Natural killer cell (primary cell): ENCODE measurements at regions not wholly inside any gene's neighbourhood (a gene's known extent, or its start where the extent isn't known, plus 50 kb on each side); places are given as distances from the start of the nearest gene placed in this dataset.

Source experiments
- ATAC-seq, 3 donors: fragments of 150-1000 bp in 2 of 3; fragments of 200-7000 bp in 1 of 3; cut with Tn5 transposase; 1 replicate in 1 of 3; 2 replicates in 2 of 3; pipeline ENCODE4 v1.10.0; 2021; ENCODE audit warnings: mild to moderate bottlenecking in 2 of 3, moderate library complexity in 2 of 3
- DNase-seq, 2 donors: peaks; one replicate each; pipeline versions ENCODE4 v3.0.0 to v3.0.0-alpha.2; 2013 to 2021; ENCODE audit warnings: mixed read lengths in 1 of 2
- H3K27ac ChIP-seq: one replicate; pipeline ENCODE4 v1.5.1; 2013; ENCODE audit warnings: mild to moderate bottlenecking, low read length
- H3K27me3 ChIP-seq: one replicate; pipeline ENCODE4 v1.6.1; 2013; ENCODE audit warnings: low read length; ENCODE audit not compliant: control insufficient read depth, insufficient read depth
- H3K36me3 ChIP-seq: one replicate; pipeline ENCODE4 v1.6.1; 2013; ENCODE audit warnings: low read length; ENCODE audit not compliant: control insufficient read depth, insufficient read depth
- H3K4me1 ChIP-seq: one replicate; pipeline ENCODE4 v1.6.1; 2013; ENCODE audit warnings: low read length; ENCODE audit not compliant: control insufficient read depth, insufficient read depth
- H3K4me3 ChIP-seq: one replicate; pipeline ENCODE4 v1.5.1; 2013; ENCODE audit warnings: low read length
- H3K9me3 ChIP-seq: one replicate; pipeline ENCODE4 v1.6.1; 2013; ENCODE audit warnings: low read length; ENCODE audit not compliant: control insufficient read depth, insufficient read depth
- H3K27ac Mint-ChIP-seq, 2 donors: one replicate each; pipeline ENCODE4 v1.8.0; 2022; ENCODE audit warnings: mild to moderate bottlenecking in 2 of 2, mixed read lengths in 2 of 2, moderate library complexity in 1 of 2
- H3K27me3 Mint-ChIP-seq, 2 donors: one replicate each; pipeline ENCODE4 v1.8.0; 2022; ENCODE audit warnings: low read depth in 2 of 2, mixed read lengths in 2 of 2
- H3K36me3 Mint-ChIP-seq: one replicate; pipeline ENCODE4 v1.8.0; 2022; ENCODE audit warnings: mixed read lengths
- H3K4me1 Mint-ChIP-seq, 2 donors: one replicate each; pipeline ENCODE4 v1.8.0; 2022; ENCODE audit warnings: mixed read lengths in 2 of 2
- H3K4me3 Mint-ChIP-seq: one replicate; pipeline ENCODE4 v1.8.0; 2022; ENCODE audit warnings: mild to moderate bottlenecking, moderate library complexity, mixed read lengths
- H3K9me3 Mint-ChIP-seq, 2 donors: one replicate each; pipeline ENCODE4 v1.8.0; 2022; ENCODE audit warnings: mixed read lengths in 2 of 2
- whole genome bisulfite sequencing: methylation state at CpG from one replicate; pipeline ENCODE4 v1.1.7; 2013; ENCODE audit warnings: missing lambda C conversion rate; ENCODE audit not compliant: insufficient coverage; 5-methylcytosine and 5-hydroxymethylcytosine counted together
- intact Hi-C: fragments of 100-400 bp; cut with micrococcal nuclease; formaldehyde crosslinking; loops from one replicate; pipeline ENCODE4 v1.14.2; 2022
- TF ChIP-seq, protein P1 (sequence below): fragments of 200-600 bp; IDR thresholded peaks from one replicate; pipeline ENCODE4 v1.8.0; 2022; ENCODE audit warnings: antibody characterized with exemption

DNA sequence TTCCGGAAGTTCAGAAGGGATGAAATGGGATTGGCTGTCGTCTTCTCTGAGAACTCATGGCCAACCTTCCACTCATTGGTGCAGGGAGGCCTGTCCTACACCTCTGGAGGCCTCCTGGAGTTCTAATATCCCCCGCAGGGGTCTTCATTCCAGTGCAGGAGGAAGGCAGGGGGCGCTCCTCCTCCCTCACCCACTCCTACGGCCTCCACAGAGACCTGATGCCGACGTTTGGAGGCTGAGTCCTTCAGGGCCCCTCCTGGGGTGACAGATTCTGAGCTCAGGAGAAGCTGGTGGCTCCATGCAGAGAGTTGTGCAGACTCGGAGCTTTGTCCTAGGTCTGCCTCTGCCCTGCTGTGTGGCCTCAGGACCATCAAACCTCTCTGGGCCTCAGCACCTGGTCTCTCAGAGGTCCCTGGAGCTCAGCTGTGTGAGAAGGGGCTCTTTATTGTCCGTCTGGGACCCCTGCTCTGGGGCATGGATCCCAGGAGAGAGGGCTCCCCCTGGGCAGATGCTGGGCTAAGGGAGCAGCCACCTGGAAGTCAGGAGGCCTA is 102.3 kb upstream of the WNT4 start:
- Histone ChIP-seq H3K27ac (no peak overlapping the region), H3K4me3 (no peak overlapping the region), H3K36me3 (no peaks in the 10 kb centered on the region), H3K4me1 (no peaks in the 10 kb centered on the region), H3K9me3 (no peaks in the 10 kb centered on the region), H3K27me3 (no peaks in the 10 kb centered on the region)
- Mint-ChIP-seq H3K36me3 (no peaks in the 10 kb centered on the region), H3K27ac (no peak overlapping the region), H3K9me3 (no peaks in the 10 kb centered on the region), H3K4me3 (no peak overlapping the region), H3K4me1 (no peaks in the 10 kb centered on the region), H3K27me3 (peaks cover 7 to 14% of the 10 kb centered on the region in 2 donors)
- WGBS = 75% methylated on average over 8 of the region's 9 CpGs
- ATAC-seq = no peak
- no peak for DNase-seq
- TF ChIP-seq, protein P1, sequence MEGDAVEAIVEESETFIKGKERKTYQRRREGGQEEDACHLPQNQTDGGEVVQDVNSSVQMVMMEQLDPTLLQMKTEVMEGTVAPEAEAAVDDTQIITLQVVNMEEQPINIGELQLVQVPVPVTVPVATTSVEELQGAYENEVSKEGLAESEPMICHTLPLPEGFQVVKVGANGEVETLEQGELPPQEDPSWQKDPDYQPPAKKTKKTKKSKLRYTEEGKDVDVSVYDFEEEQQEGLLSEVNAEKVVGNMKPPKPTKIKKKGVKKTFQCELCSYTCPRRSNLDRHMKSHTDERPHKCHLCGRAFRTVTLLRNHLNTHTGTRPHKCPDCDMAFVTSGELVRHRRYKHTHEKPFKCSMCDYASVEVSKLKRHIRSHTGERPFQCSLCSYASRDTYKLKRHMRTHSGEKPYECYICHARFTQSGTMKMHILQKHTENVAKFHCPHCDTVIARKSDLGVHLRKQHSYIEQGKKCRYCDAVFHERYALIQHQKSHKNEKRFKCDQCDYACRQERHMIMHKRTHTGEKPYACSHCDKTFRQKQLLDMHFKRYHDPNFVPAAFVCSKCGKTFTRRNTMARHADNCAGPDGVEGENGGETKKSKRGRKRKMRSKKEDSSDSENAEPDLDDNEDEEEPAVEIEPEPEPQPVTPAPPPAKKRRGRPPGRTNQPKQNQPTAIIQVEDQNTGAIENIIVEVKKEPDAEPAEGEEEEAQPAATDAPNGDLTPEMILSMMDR = no peak
- intact Hi-C loops = no loop called here

DNA sequence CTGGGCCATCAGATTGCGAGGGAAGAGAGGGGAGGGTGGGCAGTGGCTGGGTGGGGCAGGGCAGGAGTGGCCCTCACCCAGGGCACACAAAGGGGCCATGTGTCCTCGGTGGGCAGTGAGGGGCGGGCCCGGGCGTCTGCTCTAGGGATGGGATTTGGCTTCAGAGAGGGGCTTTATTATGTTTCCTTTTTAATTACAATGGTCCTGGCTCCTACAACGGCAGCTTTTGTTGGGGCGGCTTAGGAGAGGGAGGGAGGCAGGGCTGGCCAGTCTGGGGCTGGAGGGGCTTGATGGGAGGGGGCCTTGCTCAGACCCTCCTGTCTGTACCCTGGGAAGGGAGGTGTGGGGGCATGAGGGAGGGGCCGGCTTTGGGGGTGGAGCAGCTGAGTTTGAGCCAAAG is 102.8 kb upstream of the WNT4 start:
- H3K36me3 ChIP-seq = no peaks in the 10 kb centered on the region
- H3K4me1 ChIP-seq = no peaks in the 10 kb centered on the region
- no peaks in the 10 kb centered on the region for H3K9me3 ChIP-seq
- 60% methylated on average over 8 of the region's 8 CpGs for WGBS
- Mint-ChIP-seq H3K27ac (no peak overlapping the region), H3K27me3 (peaks cover 7 to 14% of the 10 kb centered on the region in 2 donors), H3K36me3 (no peaks in the 10 kb centered on the region), H3K4me3 (no peak overlapping the region), H3K4me1 (no peaks in the 10 kb centered on the region), H3K9me3 (no peaks in the 10 kb centered on the region)
- H3K27me3 ChIP-seq = no peaks in the 10 kb centered on the region
- no peak for DNase-seq
- no peak for ATAC-seq
- H3K4me3 ChIP-seq = no peak overlapping the region
- no peak overlapping the region for H3K27ac ChIP-seq
- TF ChIP-seq, protein P1 = no peak
- intact Hi-C loops = no loop called here

DNA sequence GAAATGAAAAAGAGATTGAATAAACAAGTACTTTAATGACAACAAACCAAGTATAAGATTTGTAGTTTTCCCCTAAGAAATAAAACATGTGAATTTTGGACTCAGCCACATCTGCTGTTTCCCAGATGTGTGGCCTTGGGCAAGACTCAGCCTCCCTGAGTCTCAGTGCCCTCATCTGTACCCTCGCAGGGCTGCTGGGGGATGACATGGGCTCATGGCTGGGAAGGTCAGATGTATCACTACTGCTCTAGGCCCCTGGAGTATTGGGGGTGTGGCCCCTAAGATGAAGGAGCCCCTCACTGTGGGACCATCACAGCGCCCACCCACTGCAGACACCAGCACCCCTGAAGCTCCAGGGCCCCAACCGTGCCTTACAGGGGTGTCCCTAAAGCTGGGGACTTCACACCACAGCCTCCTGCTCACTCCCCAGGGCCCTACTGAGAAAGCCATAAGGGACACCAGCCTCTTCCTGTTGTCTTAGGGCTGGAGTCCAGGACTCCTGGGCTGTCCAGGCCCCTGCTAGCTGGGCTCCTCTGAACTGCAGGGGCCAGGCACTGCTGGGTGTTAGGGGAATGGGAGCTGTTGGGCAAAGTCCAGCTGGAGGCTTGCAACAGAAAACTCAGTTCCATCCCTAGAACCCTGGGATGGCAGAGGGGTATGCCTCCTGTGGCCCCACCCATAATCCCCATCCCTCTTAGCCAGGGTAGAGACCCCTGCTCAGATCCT is 104.0 kb upstream of the WNT4 start:
- Mint-ChIP-seq H3K9me3 (no peaks in the 10 kb centered on the region), H3K27me3 (peaks cover 16% of the 10 kb centered on the region in 2 donors), H3K36me3 (no peaks in the 10 kb centered on the region), H3K4me1 (no peaks in the 10 kb centered on the region), H3K27ac (no peak overlapping the region), H3K4me3 (no peak overlapping the region)
- Histone ChIP-seq H3K4me1 (no peaks in the 10 kb centered on the region), H3K27me3 (no peaks in the 10 kb centered on the region), H3K9me3 (no peaks in the 10 kb centered on the region), H3K36me3 (no peaks in the 10 kb centered on the region), H3K4me3 (no peak overlapping the region), H3K27ac (no peak overlapping the region)
- TF ChIP-seq, protein P1 = no peak
- DNase-seq (no peak), ATAC-seq (no peak)
- 77% methylated on average over 3 of the region's 3 CpGs for whole genome bisulfite sequencing
- intact Hi-C loops = no loop called here
